HepG2 (cell line): ENCODE measurements at regions not wholly inside any gene's neighbourhood (a gene's known extent, or its start where the extent isn't known, plus 50 kb on each side); places are given as distances from the start of the nearest gene placed in this dataset.

ENCODE experiments used
- ATAC-seq: fragments of 200-7000 bp; cut with Tn5 transposase; 3 replicates; pipeline ENCODE4 v1.9.1; 2020; ENCODE audit warnings: mild to moderate bottlenecking, moderate library complexity
- BruUV-seq: library from RNA; stranded (reverse); fragments of 400-500 nt; replicated peaks from 2 replicates; lab custom pipeline; 2021; lab: Mats Ljungman, UMichigan
- CTCF ChIA-PET: fragments of 300-600 bp; formaldehyde crosslinking; extraction: SDS; loops from one replicate; lab custom pipeline; 2021; ENCODE audit warnings: low total read pairs, inconsistent platforms, low intra/inter-chr PET ratio; lab: Yijun Ruan, JAX
- POLR2A ChIA-PET: fragments of 350-600 bp; sonication (Branson Sonifier 250); formaldehyde crosslinking; loops from one replicate; lab custom pipeline; 2020; ENCODE audit warnings: antibody characterized with exemption, inconsistent platforms; lab: Yijun Ruan, JAX
- DNase-seq: peaks from one replicate; pipeline ENCODE4 v3.0.0-alpha.2; 2015; ENCODE audit warnings: low spot score
- FAIRE-seq: peaks from 3 replicates; lab custom pipeline; 2011; peaks lifted over from hg19 to GRCh38; lab: Jason Lieb, UNC
- H2AFZ ChIP-seq: one replicate; pipeline ENCODE4 v1.6.1; 2011; ENCODE audit warnings: low read length, inconsistent platforms
- H3K27ac ChIP-seq: fragments of 300-600 bp; 3 replicates; pipeline ENCODE4 v1.8.0; 2011; ENCODE audit warnings: mixed run types, mild to moderate bottlenecking, mixed read lengths, low read length, inconsistent platforms; ENCODE audit not compliant: insufficient read depth; ENCODE audit errors: extremely low read length
- H3K27me3 ChIP-seq, 2 experiments: fragments of 200-600 bp in 1 of 2; 2 replicates in 1 of 2; 3 replicates in 1 of 2; pipeline versions ENCODE4 v1.6.0 to v1.8.0; 2011; ENCODE audit warnings: low read length in 2 of 2, mild to moderate bottlenecking in 2 of 2, moderate library complexity in 2 of 2, inconsistent platforms in 1 of 2; ENCODE audit not compliant: insufficient read depth in 2 of 2, control insufficient read depth in 1 of 2
- H3K36me3 ChIP-seq, 2 experiments: fragments of 200-600 bp in 1 of 2; replicated peaks in 1 of 2; 2 replicates in 1 of 2; 3 replicates in 1 of 2; pipeline versions ENCODE4 v1.5.1 to v1.8.0; 2011; ENCODE audit warnings: low read length in 2 of 2, inconsistent platforms in 1 of 2; ENCODE audit not compliant: insufficient read depth in 2 of 2, control insufficient read depth in 1 of 2
- H3K4me1 ChIP-seq: 2 replicates; pipeline ENCODE4 v1.5.1; 2012; ENCODE audit warnings: low read length, inconsistent platforms; ENCODE audit not compliant: insufficient read depth
- H3K4me2 ChIP-seq: 2 replicates; pipeline ENCODE4 v1.6.0; 2011; ENCODE audit warnings: low read depth, low read length, inconsistent platforms
- H3K4me3 ChIP-seq, 3 experiments: fragments of 200-600 bp in 1 of 3; sonication (generic), shearing (Covaris generic) in 1 of 3; replicated peaks in 1 of 3; 2 replicates each; pipeline ENCODE4 v1.5.1; 2011 to 2016; ENCODE audit warnings: low read length in 3 of 3, inconsistent platforms in 2 of 3, low read depth in 2 of 3, mild to moderate bottlenecking in 2 of 3, control low read depth in 1 of 3, mixed read lengths in 1 of 3; ENCODE audit not compliant: insufficient read depth in 1 of 3
- H3K79me2 ChIP-seq: one replicate; pipeline ENCODE4 v1.6.1; 2011; ENCODE audit warnings: low read length, inconsistent platforms; ENCODE audit not compliant: insufficient read depth
- H3K9ac ChIP-seq: 2 replicates; pipeline ENCODE4 v1.6.0; 2011; ENCODE audit warnings: mild to moderate bottlenecking, low read depth, low read length, inconsistent platforms; ENCODE audit not compliant: insufficient read depth
- H3K9me3 ChIP-seq: 2 replicates; pipeline ENCODE4 v1.5.1; 2012; ENCODE audit warnings: mild to moderate bottlenecking, low read length
- H4K20me1 ChIP-seq: 2 replicates; pipeline ENCODE4 v1.6.0; 2011; ENCODE audit warnings: inconsistent platforms, mild to moderate bottlenecking, low read length, moderate library complexity; ENCODE audit not compliant: insufficient read depth
- DNMT3B ChIP-seq: conservative IDR thresholded peaks from 2 replicates; pipeline ENCODE4 v1.6.1; 2016; ENCODE audit warnings: missing biosample characterization, control low read depth
- HNF4G ChIP-seq, 2 experiments: sonication (generic) in 1 of 2; formaldehyde crosslinking in 1 of 2; IDR thresholded peaks; 2 replicates each; pipeline versions ENCODE4 v1.4.0 to v1.6.1; 2011 to 2020; ENCODE audit warnings: borderline replicate concordance in 2 of 2, low read depth in 2 of 2, mild to moderate bottlenecking in 2 of 2, low read length in 1 of 2, missing genetic modification reagents in 1 of 2, moderate library complexity in 1 of 2
- KLF11 ChIP-seq: IDR thresholded peaks from 2 replicates; pipeline ENCODE4 v1.6.1; 2016; ENCODE audit warnings: missing compliant biosample characterization
- NAIF1 ChIP-seq: sonication (generic); formaldehyde crosslinking; IDR thresholded peaks from 2 replicates; pipeline ENCODE4 v1.5.0; 2020; ENCODE audit warnings: mild to moderate bottlenecking, missing genetic modification reagents, borderline replicate concordance
- REL ChIP-seq: sonication (generic); formaldehyde crosslinking; conservative IDR thresholded peaks from 2 replicates; pipeline ENCODE4 v1.8.0; 2022; ENCODE audit warnings: mild to moderate bottlenecking, missing genetic modification reagents, moderate library complexity
- SP140L ChIP-seq: sonication (generic); formaldehyde crosslinking; IDR thresholded peaks from 2 replicates; pipeline ENCODE4 v1.4.0; 2020; ENCODE audit warnings: missing genetic modification reagents, borderline replicate concordance
- ZBTB8A ChIP-seq: sonication (generic); formaldehyde crosslinking; IDR thresholded peaks from 2 replicates; pipeline ENCODE4 v1.4.0; 2020; ENCODE audit warnings: mild to moderate bottlenecking, low read depth, missing genetic modification reagents, borderline replicate concordance
- ZMYM2 ChIP-seq: sonication (generic); formaldehyde crosslinking; IDR thresholded peaks from 2 replicates; pipeline ENCODE4 v1.8.0; 2022; ENCODE audit warnings: mild to moderate bottlenecking, missing genetic modification reagents
- ZNF749 ChIP-seq: sonication (generic); formaldehyde crosslinking; IDR thresholded peaks from 2 replicates; pipeline ENCODE4 v1.8.0; 2022; ENCODE audit warnings: mild to moderate bottlenecking, missing genetic modification reagents, moderate library complexity, borderline replicate concordance
- WGBS: methylation state at CpG from one replicate; pipeline ENCODE4 v1.1.6; 2017; ENCODE audit warnings: low lambda C conversion rate; 5-methylcytosine and 5-hydroxymethylcytosine counted together
- in situ Hi-C: cut with HindIII; loops from 2 replicates; pipeline ENCODE4 v1.10.0; 2017; ENCODE audit warnings: low pct_unique_long_range_greater_than_20kb; ENCODE audit not compliant: extremely low pct_ligation_motif_present
- intact Hi-C: fragments of 100-400 bp; cut with micrococcal nuclease; formaldehyde crosslinking; loops from one replicate; pipeline ENCODE4 v1.10.0; 2022; ENCODE audit not compliant: unreplicated experiment

DNA sequence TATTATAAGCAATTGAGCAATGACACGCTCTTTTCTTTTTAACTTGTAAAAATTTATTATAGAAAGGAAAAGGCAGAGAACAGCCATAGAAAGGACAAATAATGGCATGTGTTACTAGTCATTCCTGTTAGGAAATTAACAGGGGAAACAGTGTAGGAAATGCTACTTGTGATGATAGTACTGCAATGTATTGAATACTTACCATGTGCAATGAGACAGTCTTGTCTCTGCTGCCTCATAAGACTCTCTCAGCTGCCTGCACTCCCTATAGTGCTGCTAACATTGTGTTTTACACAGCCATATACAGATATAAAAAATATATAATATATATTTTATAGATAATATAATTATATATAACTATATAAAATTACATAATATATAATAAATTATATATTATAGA, 62.3 kb upstream of the SHOX start (continued):
- TF ChIP-seq KLF11 (CRISPR knock-in tag) (no peak), ZNF749 (CRISPR knock-in tag) (no peak), ZMYM2 (CRISPR knock-in tag) (no peak)

DNA sequence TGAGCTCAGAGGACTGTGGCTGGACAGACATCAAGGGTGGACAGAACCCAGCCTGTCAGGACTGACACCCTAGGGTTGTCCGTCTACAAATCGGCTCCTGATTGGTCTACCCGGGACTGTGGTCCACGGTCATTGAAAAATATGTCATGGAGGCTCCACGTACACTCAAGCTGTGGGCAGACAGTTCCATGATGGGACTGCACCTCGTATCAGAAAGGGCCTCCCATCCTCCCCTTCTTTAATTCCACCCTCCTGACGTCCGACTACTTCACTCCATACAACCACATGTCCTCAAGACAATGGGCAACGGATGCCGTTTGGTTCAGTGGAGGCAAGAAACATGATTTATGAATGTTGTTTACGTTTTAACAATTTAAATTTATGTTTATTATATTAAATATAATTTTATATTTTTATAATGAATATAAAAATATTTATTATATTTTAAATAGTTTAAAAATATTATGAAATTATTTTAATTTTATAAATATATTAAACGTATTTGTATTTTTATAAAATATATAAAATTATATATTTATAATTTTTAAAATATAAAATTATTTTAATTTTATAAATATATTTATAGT, 58.0 kb upstream of the SHOX start:
- Histone ChIP-seq H3K27me3 (no peaks in the 10 kb centered on the region), H3K4me3 (no peak overlapping the region), H4K20me1 (no peaks in the 10 kb centered on the region), H3K36me3 (no peaks in the 10 kb centered on the region), H3K9ac (no peak overlapping the region), H2AFZ (no peak overlapping the region), H3K4me2 (no peak overlapping the region), H3K9me3 (no peaks in the 10 kb centered on the region), H3K79me2 (no peaks in the 10 kb centered on the region), H3K27ac (no peak overlapping the region), H3K4me1 (no peaks in the 10 kb centered on the region)
- POLR2A ChIA-PET, result no interaction called here
- no peak for DNase-seq
- TF ChIP-seq REL (CRISPR knock-in tag) (no peak), NAIF1 (no peak), SP140L (CRISPR knock-in tag) (no peak)
- intact Hi-C loops, result no loop called here
- in situ Hi-C loops, result no loop called here
- peak; percentile 80 for ATAC-seq
- CTCF ChIA-PET, result no interaction called here
- BruUV-seq, result no TSS peak
- WGBS, result 37% methylated on average over 12 of the region's 12 CpGs
- FAIRE-seq, result no peak

DNA sequence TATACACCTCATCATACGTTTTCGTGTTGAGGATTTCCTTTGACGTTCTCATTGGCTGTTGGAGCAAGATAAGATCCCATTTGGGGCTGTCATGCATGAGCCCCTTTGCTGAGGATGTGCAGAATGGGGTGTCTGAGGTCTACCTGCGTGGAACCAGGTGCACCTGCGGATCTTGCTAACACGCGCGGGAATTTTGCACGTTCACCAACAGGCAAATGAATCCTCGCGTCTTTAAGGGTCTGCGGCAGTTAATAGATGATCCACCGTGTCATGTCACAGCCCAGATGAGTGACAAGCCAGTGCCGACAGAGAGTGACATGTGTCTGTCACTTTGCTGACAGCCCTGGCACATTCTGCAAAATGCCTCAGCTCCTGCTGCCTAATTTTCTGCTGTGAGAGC, 56.3 kb upstream of the SHOX start:
- TF ChIP-seq HNF4G (IDR thresholded peaks at IDR 0.05; ENCODE audit: borderline replicate concordance, low read depth, low read length) (no peak), HNF4G (CRISPR knock-in tag; IDR thresholded peaks at IDR 0.05; ENCODE audit: borderline replicate concordance, low read depth) (no peak), DNMT3B (CRISPR knock-in tag) (no peak), ZBTB8A (CRISPR knock-in tag) (no peak)
- ATAC-seq, result peak; percentile 50
- no peak for FAIRE-seq

More for the DNA sequence above, 56.3 kb upstream of the SHOX start:
- Histone ChIP-seq H3K4me3 (no peak overlapping the region), H3K4me1 (no peaks in the 10 kb centered on the region), H2AFZ (no peak overlapping the region), H3K27me3 (no peaks in the 10 kb centered on the region), H4K20me1 (no peaks in the 10 kb centered on the region), H3K9me3 (no peaks in the 10 kb centered on the region), H3K79me2 (no peaks in the 10 kb centered on the region), H3K4me2 (no peak overlapping the region), H3K36me3 (no peaks in the 10 kb centered on the region), H3K9ac (no peak overlapping the region), H3K27ac (no peak overlapping the region)
- ChIA-PET CTCF (no interaction called here), POLR2A (no interaction called here)
- intact Hi-C loops, result no loop called here
- no TSS peak for BruUV-seq
- WGBS, result 80% methylated on average over 14 of the region's 14 CpGs
- in situ Hi-C loops, result no loop called here
- no peak for DNase-seq
